CD4-positive, alpha-beta T cell treated with Interleukin-17A for 1 hour (primary cell): ENCODE measurements at regions not wholly inside any gene's neighbourhood (a gene's known extent, or its start where the extent isn't known, plus 50 kb on each side); places are given as distances from the start of the nearest gene placed in this dataset.
"Not testable (repeated sequence)": the region's sequence is repeated elsewhere in the genome, so short reads cannot be mapped to it uniquely, and the experiment has no call there.

ENCODE experiments used
- DNase-seq: peaks from one replicate; pipeline ENCODE4 v3.0.0-alpha.2; 2020

DNA sequence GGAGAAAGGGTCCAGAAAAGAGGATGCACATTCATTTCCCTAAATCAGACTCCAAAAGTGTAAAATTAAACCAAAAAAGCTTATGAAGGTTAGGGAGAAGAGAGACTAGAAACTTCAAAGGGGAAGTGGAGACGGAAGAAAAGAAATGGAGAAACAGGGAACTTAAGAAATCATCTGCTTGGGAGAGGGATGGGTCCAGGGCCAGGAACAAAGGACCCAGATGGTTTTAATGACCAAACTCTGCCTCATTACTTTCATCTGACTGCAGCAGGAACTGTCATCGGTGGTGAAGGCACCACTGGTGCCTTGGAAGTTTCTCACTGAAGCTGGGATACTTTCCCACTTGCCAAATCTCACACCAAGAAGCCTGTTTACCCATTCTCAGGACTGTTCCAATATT is 70.5 kb upstream of the SLC4A7 start:
- no peak for DNase-seq

DNA sequence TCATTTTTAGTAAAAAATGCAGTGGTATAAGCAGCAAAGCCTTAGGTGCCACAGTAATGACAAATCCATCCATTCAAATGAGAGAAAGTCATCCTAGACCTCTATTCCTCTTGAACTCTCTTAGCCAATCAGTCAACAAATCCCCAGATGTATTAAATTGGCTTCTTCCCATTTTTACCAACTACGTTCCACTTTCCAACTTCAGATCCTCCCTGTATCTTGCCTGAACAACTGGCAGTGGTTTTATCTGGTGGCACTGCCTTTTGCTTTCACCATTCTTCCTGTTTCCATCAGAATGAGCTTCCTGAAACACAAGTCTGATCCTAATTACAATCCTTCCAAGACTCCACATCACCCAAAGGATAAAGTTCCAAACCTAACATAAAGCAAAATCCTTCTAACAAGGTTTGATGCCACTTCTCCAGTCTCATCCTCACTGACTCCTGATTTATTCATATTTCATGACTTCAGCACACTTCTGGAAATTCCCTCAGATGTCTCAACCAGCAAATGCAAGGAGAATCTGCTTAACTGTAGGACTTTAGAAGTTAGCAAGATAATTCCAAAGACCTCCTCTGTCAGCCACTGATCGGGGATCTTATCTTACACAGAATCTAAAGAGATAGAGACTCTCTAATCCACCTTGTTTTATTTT is 69.8 kb upstream of the SLC4A7 start:
- DNase-seq, result no peak

DNA sequence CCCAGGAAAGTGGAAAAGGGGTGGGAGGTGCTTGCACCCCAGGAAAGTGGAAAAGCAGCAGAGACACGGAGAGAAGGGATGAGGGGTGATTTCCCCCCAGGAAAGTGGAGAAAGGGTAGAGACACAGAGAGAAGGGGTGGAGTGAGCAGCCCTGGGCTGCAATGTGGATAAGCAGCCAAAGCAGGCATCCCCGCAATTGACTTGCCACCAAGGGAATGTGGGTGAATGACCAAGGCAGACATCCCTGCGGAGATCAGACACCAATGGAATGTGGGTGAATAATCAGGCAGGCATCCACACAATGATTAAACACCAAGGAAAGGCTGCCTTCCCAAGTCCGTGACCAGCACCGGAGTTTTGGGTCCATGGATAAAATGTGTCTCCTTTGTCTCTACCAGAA is 68.5 kb upstream of the SLC4A7 start:
- not testable (repeated sequence) for DNase-seq

DNA sequence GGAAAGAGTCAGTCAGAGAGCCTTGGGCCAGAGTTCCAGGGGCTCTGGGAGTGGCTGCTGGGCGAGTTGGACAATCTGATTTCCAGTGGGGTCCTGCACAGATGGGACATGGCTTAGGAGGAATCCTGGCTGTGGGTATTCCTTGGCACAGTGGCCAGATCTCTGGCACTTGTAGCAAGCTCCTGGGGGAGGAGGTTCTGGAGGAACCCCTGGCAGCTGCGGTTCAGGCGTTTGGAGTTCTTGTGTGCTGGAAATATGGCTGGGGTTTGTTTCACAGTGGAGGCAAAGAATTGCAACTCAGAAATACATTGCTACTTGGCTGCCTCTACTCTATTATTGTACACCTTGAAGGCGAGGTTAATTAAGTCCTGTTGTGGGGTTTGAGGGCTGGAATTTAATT is 67.2 kb upstream of the SLC4A7 start:
- not testable (repeated sequence) for DNase-seq

DNA sequence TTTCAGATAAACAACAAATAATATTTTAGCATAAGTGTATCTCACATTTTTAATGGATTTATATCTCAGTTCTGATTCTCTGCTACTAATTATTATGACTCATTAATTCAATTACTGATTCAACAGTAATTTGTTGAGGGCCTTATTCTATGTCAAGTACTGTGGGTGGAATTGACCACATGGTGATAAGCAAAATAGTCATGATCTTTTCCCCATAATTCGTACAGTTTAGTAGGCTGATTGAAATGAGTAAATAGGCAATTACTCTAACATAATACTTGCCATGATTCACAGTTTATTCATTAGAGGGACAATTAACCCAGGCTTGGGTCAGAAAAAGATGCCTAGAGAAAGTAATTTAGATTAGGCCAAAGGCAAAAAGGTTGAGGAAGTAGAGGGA is 60.9 kb upstream of the SLC4A7 start:
- DNase-seq, result no peak

DNA sequence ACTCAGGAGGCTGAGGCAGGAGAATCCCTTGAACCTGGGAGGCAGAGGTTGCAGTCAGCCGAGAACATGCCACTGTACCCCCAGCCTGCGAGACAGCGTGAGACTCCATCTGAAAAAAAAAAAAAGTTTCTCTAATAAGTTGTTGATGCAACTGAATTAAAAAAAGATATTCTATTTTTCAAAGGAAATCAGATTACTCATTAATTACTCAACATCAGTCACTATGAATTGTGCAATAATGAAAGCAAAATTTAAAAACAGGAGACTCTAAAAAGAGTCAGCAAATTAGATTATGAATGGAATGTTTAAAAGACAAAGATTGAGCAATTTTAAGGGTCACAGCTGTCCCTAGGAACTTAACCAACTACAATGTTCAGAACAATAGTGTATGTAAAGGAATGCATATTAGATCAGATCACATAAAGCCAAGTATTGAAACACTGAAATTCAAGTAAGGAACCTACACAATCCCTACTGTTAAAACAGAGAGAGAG is 60.2 kb upstream of the SLC4A7 start:
- DNase-seq, result no peak

DNA sequence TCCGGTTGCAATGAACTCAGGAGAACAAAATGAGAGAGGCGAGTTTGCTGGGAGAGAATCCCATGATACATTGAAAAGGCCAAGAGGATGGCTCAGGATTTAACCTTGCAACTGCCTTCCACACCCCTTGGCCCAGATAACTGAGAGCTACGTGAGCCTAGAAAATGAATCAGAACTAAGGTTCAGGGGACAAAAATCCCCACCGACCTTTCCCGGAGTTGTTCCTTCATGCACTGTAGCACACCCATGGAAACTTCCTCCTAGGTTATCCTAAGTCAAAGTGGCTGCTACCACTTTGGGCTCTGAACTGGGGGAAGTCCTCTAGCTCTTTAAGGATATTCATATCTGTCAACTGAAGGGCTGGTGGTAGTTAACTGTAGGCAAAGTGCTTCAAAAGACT is 58.3 kb upstream of the SLC4A7 start:
- DNase-seq, result no peak

DNA sequence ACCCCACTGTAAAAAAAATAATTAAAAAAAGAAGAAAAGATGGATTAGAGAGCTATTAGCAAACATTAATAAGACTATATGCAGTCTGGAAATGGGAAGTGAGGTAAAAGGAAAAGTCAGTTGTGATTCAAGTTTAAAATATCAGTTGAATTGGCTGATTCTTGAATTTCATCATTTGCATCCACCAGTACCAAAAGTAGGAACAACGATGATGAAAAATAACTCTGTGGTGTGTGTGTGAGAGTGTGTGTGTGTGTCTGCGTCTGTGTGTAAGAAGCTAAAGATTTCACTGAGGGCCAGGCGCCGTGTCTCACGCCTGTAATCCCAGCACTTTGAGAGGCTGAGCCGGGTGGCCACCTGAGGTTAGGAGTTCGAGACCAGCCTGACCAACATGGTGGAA is 56.0 kb upstream of the SLC4A7 start:
- DNase-seq, result no peak

DNA sequence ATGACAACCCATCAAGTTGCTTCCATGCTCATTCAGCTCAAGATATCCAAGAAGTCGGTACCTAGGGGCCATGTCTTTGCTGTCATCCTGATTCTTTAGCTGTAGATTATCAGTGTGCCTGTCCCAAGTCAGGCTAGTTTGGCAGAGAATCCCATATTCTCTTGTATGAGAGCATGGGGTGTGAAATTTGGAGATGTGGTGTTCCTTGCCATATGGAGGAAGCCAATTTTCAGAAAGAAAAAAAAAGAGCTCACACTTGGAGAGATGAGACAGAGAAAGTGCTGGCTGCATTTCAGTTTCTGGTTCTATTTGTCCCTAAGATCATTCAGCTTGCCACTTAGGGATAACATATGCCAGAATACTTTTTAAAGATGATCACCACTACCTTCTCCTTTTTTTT is 52.3 kb upstream of the SLC4A7 start:
- DNase-seq, result no peak

DNA sequence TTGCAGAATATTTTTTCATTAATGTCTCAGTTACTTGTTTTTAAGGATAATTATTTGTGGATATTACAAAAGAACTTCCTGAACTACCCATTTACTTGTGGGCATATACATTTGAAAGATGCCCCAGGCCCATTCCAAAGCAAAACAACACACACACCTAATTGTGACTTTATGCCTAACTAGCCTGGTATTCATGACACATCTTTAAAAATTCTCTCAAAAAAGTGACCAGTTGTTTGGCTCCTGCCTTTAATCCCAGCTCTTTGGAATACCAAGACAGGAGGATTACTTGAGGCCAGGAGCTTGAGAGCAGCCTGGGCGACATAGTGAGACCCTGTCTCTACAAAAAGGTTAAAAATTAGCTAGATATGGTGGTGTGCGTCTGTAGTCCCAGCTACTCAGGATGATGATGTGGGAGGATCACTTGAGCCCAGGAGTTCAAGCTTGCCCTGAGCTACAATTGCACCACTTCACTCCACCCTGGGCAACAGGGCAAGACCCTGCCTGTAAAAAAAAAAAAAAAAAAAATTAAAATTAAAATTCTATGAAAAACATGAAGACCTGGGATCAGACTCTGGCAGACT is 51.7 kb upstream of the SLC4A7 start:
- DNase-seq, result no peak

DNA sequence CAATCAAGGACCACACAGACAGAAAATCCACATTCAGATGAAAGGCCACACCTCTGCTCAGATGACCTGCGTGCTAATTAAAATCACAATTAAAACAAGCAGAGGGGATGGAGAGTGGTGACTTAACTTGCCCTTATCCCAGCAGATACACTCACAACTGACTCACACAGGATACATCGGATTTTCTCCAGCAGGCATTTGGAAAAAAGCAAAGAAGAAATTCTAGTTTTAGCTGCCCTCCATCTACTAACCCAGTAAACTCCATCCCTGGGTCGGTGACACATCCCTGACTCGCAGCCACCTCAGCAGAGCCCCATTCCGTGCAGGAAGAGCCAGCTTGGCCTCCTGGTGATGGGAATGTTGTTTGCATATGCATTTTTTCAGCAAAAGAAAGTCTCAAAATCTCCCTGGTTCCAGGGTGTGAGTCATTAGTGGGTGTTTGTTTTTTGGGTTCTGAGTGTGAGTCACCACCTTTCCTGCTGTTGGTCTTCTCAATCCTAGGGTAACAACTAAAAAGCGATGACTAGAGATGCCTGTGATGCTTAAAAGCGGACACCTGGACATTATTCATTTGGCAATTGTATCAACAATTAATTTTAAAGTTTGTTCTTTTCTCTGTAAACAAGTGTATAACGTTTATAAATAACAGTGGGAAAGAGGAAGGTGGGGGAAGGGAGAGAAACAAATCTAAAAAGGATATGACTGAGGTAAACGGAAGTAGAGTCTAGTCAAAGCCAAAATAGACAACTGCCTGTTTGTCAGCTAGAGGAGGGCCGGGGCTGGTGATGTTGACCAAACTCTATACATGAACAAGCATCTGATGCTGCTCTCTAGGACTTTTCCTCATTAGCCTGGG is 49.8 kb upstream of the SLC4A7 start:
- peak; percentile 67 for DNase-seq
